Glutamatergic neuron (in vitro differentiated cells): ENCODE measurements at regions not wholly inside any gene's neighbourhood (a gene's known extent, or its start where the extent isn't known, plus 50 kb on each side); places are given as distances from the start of the nearest gene placed in this dataset.

Experiments used
- DNase-seq: peaks from one replicate; pipeline ENCODE4 v3.0.0; 2022
- H3K27ac Mint-ChIP-seq: one replicate; pipeline ENCODE4 v1.8.0; 2020; ENCODE audit warnings: mild to moderate bottlenecking, mixed read lengths, inconsistent platforms; ENCODE audit not compliant: unreplicated experiment
- H3K27me3 Mint-ChIP-seq: one replicate; pipeline ENCODE4 v1.8.0; 2020; ENCODE audit warnings: mild to moderate bottlenecking, moderate library complexity, mixed read lengths, inconsistent platforms; ENCODE audit not compliant: unreplicated experiment
- H3K36me3 Mint-ChIP-seq: one replicate; pipeline ENCODE4 v1.8.0; 2020; ENCODE audit warnings: mild to moderate bottlenecking, mixed read lengths, inconsistent platforms; ENCODE audit not compliant: unreplicated experiment
- H3K4me1 Mint-ChIP-seq: one replicate; pipeline ENCODE4 v1.8.0; 2020; ENCODE audit warnings: mild to moderate bottlenecking, low read depth, mixed read lengths, inconsistent platforms; ENCODE audit not compliant: unreplicated experiment
- H3K4me3 Mint-ChIP-seq: one replicate; pipeline ENCODE4 v1.8.0; 2020; ENCODE audit warnings: mild to moderate bottlenecking, mixed read lengths, inconsistent platforms; ENCODE audit not compliant: unreplicated experiment
- H3K9me3 Mint-ChIP-seq: one replicate; pipeline ENCODE4 v1.8.0; 2020; ENCODE audit warnings: mild to moderate bottlenecking, moderate library complexity, mixed read lengths, inconsistent platforms; ENCODE audit not compliant: unreplicated experiment
- CTCF ChIP-seq: fragments of 200-600 bp; sonication (generic); IDR thresholded peaks from one replicate; pipeline ENCODE4 v1.5.0; 2021; ENCODE audit not compliant: partially characterized antibody, unreplicated experiment

DNA sequence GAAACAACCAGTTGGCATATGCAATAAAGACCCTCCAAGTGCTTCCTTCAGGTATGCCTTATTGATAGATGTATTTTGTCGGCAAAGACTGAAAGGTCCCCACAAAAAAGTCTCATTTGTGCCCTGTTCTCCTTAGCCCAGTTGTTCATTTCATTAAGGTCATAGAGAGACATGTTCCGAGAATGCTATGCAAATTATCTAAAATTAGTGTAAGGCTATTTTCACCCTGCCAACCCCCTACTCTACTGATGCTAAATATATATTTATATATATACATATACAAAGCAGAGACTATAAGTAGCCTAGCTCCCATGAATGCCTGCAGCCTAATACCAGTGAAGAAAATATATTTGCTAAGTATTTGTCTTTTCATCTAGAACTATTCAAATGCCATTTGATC lies 96.7 kb upstream of the ADO start:
- H3K27me3 Mint-ChIP-seq = no peaks in the 10 kb centered on the region
- no peak for DNase-seq
- H3K36me3 Mint-ChIP-seq = no peaks in the 10 kb centered on the region
- peaks cover 2% of the 10 kb centered on the region for H3K9me3 Mint-ChIP-seq
- H3K27ac Mint-ChIP-seq = no peak overlapping the region
- H3K4me3 Mint-ChIP-seq = no peak overlapping the region
- no peak for TF ChIP-seq CTCF
- no peaks in the 10 kb centered on the region for H3K4me1 Mint-ChIP-seq

GRCh38 chr10:62708569-62708968 lies 96.0 kb upstream of the ADO start:
- Mint-ChIP-seq H3K4me1 (no peaks in the 10 kb centered on the region), H3K36me3 (no peaks in the 10 kb centered on the region), H3K27me3 (no peaks in the 10 kb centered on the region), H3K27ac (no peak overlapping the region), H3K4me3 (no peak overlapping the region), H3K9me3 (no peaks in the 10 kb centered on the region)
- no peak for TF ChIP-seq CTCF
- no peak for DNase-seq

- no peak for TF ChIP-seq CTCF
- Mint-ChIP-seq H3K27ac (no peak overlapping the region), H3K36me3 (no peaks in the 10 kb centered on the region), H3K27me3 (no peaks in the 10 kb centered on the region), H3K4me1 (no peaks in the 10 kb centered on the region), H3K9me3 (no peaks in the 10 kb centered on the region), H3K4me3 (no peak overlapping the region)
- no peak for DNase-seq
Observed at GRCh38 chr10:62709200-62709599, 95.3 kb upstream of the ADO start.

GRCh38 chr10:62710182-62710581 lies 94.3 kb upstream of the ADO start:
- H3K9me3 Mint-ChIP-seq = no peaks in the 10 kb centered on the region
- no peak for TF ChIP-seq CTCF
- DNase-seq = no peak
- no peaks in the 10 kb centered on the region for H3K27me3 Mint-ChIP-seq
- H3K4me1 Mint-ChIP-seq = no peaks in the 10 kb centered on the region
- H3K4me3 Mint-ChIP-seq = no peak overlapping the region
- H3K27ac Mint-ChIP-seq = no peak overlapping the region
- H3K36me3 Mint-ChIP-seq = no peaks in the 10 kb centered on the region

GRCh38 chr10:62715383-62715782 lies 89.1 kb upstream of the ADO start:
- no peak for TF ChIP-seq CTCF
- Mint-ChIP-seq H3K27me3 (no peaks in the 10 kb centered on the region), H3K36me3 (no peaks in the 10 kb centered on the region), H3K27ac (no peak overlapping the region), H3K4me1 (no peaks in the 10 kb centered on the region), H3K4me3 (no peak overlapping the region), H3K9me3 (no peaks in the 10 kb centered on the region)
- DNase-seq = no peak
